B cell (primary cell): ENCODE measurements at regions not wholly inside any gene's neighbourhood (a gene's known extent, or its start where the extent isn't known, plus 50 kb on each side); places are given as distances from the start of the nearest gene placed in this dataset.

Experiments used
- CTCF ChIP-seq: fragments of 200-600 bp; IDR thresholded peaks from one replicate; pipeline ENCODE4 v1.8.0; 2022; ENCODE audit warnings: antibody characterized with exemption, mild to moderate bottlenecking
- EZH2 ChIP-seq: IDR thresholded peaks from 2 replicates; pipeline ENCODE4 v1.6.1; 2012; ENCODE audit warnings: borderline replicate concordance, low read depth, mild to moderate bottlenecking, moderate library complexity, low read length; ENCODE audit not compliant: insufficient read depth, poor library complexity, severe bottlenecking

- TF ChIP-seq CTCF (no peak), EZH2 (no peak)
Observed at GRCh38 chr18:39702888-39703287, 2137.3 kb upstream of the CELF4 start.
